ENCODE measurements at regions not wholly inside any gene's neighbourhood (a gene's known extent, or its start where the extent isn't known, plus 50 kb on each side); places are given as distances from the start of the nearest gene placed in this dataset.

DNA sequence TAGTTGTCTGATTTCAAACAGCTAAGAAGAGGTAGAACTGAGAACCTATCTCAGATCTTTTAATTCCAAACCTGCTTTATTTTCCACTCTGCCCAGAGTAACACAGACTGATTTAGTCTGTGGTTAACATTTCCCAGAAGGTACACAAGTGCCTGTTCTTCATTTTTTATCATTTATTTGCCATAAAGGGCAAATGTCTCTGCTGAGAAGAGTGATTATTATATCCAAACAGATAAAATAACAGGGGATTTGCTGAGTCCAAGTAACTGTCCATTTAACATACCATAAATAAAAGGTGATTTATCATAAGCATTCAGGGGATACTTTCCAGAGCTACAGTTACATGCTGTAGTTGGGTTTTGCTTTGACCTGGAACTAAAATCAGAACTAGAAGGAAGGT lies 617.7 kb downstream of the MBD2 start:
- H3K9me3 ChIP-seq (ENCODE audit: low read depth, low read length) = peaks cover 1% of the 10 kb centered on the region
- no peaks in the 10 kb centered on the region for H3K4me1 ChIP-seq (ENCODE audit: insufficient read depth, low read length)
- no peaks in the 10 kb centered on the region for H4K20me1 ChIP-seq (ENCODE audit: insufficient read depth, low read length)
- TF ChIP-seq, protein P1, sequence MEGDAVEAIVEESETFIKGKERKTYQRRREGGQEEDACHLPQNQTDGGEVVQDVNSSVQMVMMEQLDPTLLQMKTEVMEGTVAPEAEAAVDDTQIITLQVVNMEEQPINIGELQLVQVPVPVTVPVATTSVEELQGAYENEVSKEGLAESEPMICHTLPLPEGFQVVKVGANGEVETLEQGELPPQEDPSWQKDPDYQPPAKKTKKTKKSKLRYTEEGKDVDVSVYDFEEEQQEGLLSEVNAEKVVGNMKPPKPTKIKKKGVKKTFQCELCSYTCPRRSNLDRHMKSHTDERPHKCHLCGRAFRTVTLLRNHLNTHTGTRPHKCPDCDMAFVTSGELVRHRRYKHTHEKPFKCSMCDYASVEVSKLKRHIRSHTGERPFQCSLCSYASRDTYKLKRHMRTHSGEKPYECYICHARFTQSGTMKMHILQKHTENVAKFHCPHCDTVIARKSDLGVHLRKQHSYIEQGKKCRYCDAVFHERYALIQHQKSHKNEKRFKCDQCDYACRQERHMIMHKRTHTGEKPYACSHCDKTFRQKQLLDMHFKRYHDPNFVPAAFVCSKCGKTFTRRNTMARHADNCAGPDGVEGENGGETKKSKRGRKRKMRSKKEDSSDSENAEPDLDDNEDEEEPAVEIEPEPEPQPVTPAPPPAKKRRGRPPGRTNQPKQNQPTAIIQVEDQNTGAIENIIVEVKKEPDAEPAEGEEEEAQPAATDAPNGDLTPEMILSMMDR (IDR thresholded peaks at IDR 0.05; ENCODE audit: extremely low read depth, low read depth, low read length) = no peak
- H3K36me3 ChIP-seq (ENCODE audit: insufficient read depth, low read length) = no peaks in the 10 kb centered on the region
- no peaks in the 10 kb centered on the region for H3K27me3 ChIP-seq (ENCODE audit: insufficient read depth, low read length)
- DNase-seq (ENCODE audit: insufficient read length, low spot score, missing footprints) = no peak
- H3K79me2 ChIP-seq (ENCODE audit: insufficient read depth, low read length) = no peaks in the 10 kb centered on the region
- H3K4me3 ChIP-seq (ENCODE audit: insufficient read depth, low read length) = no peak overlapping the region
- H3K4me2 ChIP-seq (ENCODE audit: insufficient read depth, low read length) = no peak overlapping the region
- no peak overlapping the region for H3K27ac ChIP-seq (ENCODE audit: low read depth, low read length)
- H2AFZ ChIP-seq (ENCODE audit: low read length) = no peak overlapping the region

DNA sequence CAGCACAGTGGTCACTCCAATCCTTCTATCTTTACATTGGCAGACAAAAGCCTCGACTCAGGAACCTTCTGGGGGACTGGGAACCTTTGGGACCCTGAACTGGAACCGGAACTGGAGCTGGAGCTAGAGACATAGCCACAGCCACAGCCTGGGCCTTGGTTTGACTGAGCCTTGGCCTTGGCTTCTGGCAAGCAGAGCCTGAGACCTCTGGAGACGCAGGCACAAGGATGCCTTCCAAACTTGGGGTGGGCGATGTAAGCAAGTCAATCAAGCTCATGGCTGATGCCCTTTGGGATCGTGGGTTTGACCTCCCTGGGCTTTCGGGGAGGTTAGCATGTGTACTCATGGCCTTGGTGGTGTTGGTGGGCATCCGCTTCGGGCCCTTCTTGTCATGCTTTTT lies 619.3 kb downstream of the MBD2 start:
- Histone ChIP-seq H3K9me3 (ENCODE audit: low read depth, low read length) (peaks cover 1% of the 10 kb centered on the region), H3K4me1 (ENCODE audit: insufficient read depth, low read length) (no peaks in the 10 kb centered on the region), H3K4me2 (ENCODE audit: insufficient read depth, low read length) (no peak overlapping the region), H3K4me3 (ENCODE audit: insufficient read depth, low read length) (no peak overlapping the region), H2AFZ (ENCODE audit: low read length) (no peak overlapping the region), H4K20me1 (ENCODE audit: insufficient read depth, low read length) (no peaks in the 10 kb centered on the region), H3K36me3 (ENCODE audit: insufficient read depth, low read length) (no peaks in the 10 kb centered on the region), H3K27me3 (ENCODE audit: insufficient read depth, low read length) (no peaks in the 10 kb centered on the region), H3K79me2 (ENCODE audit: insufficient read depth, low read length) (no peaks in the 10 kb centered on the region), H3K27ac (ENCODE audit: low read depth, low read length) (no peak overlapping the region)
- no peak for DNase-seq (ENCODE audit: insufficient read length, low spot score, missing footprints)
- TF ChIP-seq, protein P1 (IDR thresholded peaks at IDR 0.05; ENCODE audit: extremely low read depth, low read depth, low read length) = no peak

DNA sequence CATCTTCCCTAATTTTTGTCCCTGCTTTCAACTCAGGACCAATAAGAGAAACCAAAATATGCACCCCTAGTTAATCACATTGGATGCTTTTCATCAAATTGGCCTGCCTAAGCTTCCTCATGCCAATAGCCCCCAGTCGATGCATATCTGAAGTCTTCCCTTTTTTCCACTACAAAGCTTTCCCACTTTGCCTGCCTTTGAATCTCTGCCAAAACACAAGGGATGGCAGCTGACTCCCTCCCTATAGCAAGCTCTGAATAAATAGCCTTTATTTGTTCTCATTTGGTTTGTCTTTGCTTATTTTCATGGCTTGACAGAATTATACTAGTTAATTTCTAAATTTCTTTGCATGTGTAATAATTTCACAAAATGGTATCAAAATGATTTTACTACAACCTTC lies 621.2 kb downstream of the MBD2 start:
- H2AFZ ChIP-seq (ENCODE audit: low read length) = no peak overlapping the region
- no peaks in the 10 kb centered on the region for H3K36me3 ChIP-seq (ENCODE audit: insufficient read depth, low read length)
- no peak for DNase-seq (ENCODE audit: insufficient read length, low spot score, missing footprints)
- no peak overlapping the region for H3K4me2 ChIP-seq (ENCODE audit: insufficient read depth, low read length)
- H3K27me3 ChIP-seq (ENCODE audit: insufficient read depth, low read length) = no peaks in the 10 kb centered on the region
- no peak overlapping the region for H3K27ac ChIP-seq (ENCODE audit: low read depth, low read length)
- H3K9me3 ChIP-seq (ENCODE audit: low read depth, low read length) = peaks cover 1% of the 10 kb centered on the region
- TF ChIP-seq, protein P1 (IDR thresholded peaks at IDR 0.05; ENCODE audit: extremely low read depth, low read depth, low read length) = no peak
- no peak overlapping the region for H3K4me3 ChIP-seq (ENCODE audit: insufficient read depth, low read length)
- no peaks in the 10 kb centered on the region for H3K4me1 ChIP-seq (ENCODE audit: insufficient read depth, low read length)
- H3K79me2 ChIP-seq (ENCODE audit: insufficient read depth, low read length) = no peaks in the 10 kb centered on the region
- no peaks in the 10 kb centered on the region for H4K20me1 ChIP-seq (ENCODE audit: insufficient read depth, low read length)

DNA sequence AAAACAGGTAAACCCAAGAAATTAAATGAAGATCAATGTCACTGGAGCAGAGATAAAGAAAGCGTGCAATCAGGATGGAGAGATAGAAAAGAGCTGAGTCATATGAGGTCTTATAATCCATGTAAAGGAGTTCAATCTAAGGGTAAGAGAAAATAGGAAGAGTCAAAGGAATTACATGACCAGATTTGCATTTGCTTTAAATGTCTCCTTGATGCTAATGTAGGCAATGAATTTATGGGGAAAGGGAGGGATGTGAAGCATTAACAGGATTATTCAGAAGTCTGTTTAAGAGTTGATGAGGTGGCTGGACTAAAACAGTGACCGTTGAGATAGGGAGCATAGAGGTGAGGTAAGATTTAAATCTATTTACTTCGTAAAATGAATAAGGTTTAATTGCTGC lies 623.1 kb downstream of the MBD2 start:
- Histone ChIP-seq H3K4me3 (ENCODE audit: insufficient read depth, low read length) (no peak overlapping the region), H3K4me1 (ENCODE audit: insufficient read depth, low read length) (no peaks in the 10 kb centered on the region), H3K4me2 (ENCODE audit: insufficient read depth, low read length) (no peak overlapping the region), H3K9me3 (ENCODE audit: low read depth, low read length) (peaks cover 1% of the 10 kb centered on the region), H3K79me2 (ENCODE audit: insufficient read depth, low read length) (no peaks in the 10 kb centered on the region), H3K36me3 (ENCODE audit: insufficient read depth, low read length) (no peaks in the 10 kb centered on the region), H2AFZ (ENCODE audit: low read length) (no peak overlapping the region), H4K20me1 (ENCODE audit: insufficient read depth, low read length) (no peaks in the 10 kb centered on the region), H3K27me3 (ENCODE audit: insufficient read depth, low read length) (no peaks in the 10 kb centered on the region), H3K27ac (ENCODE audit: low read depth, low read length) (no peak overlapping the region)
- TF ChIP-seq, protein P1 (IDR thresholded peaks at IDR 0.05; ENCODE audit: extremely low read depth, low read depth, low read length) = no peak
- no peak for DNase-seq (ENCODE audit: insufficient read length, low spot score, missing footprints)
